A549 (cell line): ENCODE measurements at regions not wholly inside any gene's neighbourhood (a gene's known extent, or its start where the extent isn't known, plus 50 kb on each side); places are given as distances from the start of the nearest gene placed in this dataset.

ENCODE experiments used
- ATAC-seq, 2 experiments: fragments of 200-7000 bp in 1 of 2; fragments of >200 bp in 1 of 2; cut with Nextera tagmentation in 1 of 2; cut with Tn5 transposase in 1 of 2; 3 replicates each; pipeline versions ENCODE4 v1.8.0 to v1.9.1; 2018 to 2020; ENCODE audit warnings: mild to moderate bottlenecking in 1 of 2, moderate library complexity in 1 of 2
- CTCF ChIA-PET: fragments of 300-600 bp; sonication (Branson Sonifier 250); formaldehyde crosslinking; extraction: SDS; loops from one replicate; lab custom pipeline; 2021; ENCODE audit warnings: antibody characterized with exemption, inconsistent platforms; lab: Yijun Ruan, JAX
- POLR2A ChIA-PET: fragments of 350-600 bp; formaldehyde crosslinking; extraction: SDS; loops from one replicate; lab custom pipeline; 2021; ENCODE audit warnings: antibody characterized with exemption, inconsistent platforms; lab: Yijun Ruan, JAX
- DNase-seq, 2 experiments: peaks; one replicate each; pipeline versions ENCODE4 v3.0.0 to v3.0.0-alpha.2; 2011 to 2016; ENCODE audit warnings: low read depth in 1 of 2, low spot score in 1 of 2
- FAIRE-seq: peaks from 2 replicates; lab custom pipeline; 2011; peaks lifted over from hg19 to GRCh38; lab: Jason Lieb, UNC
- H3K27ac ChIP-seq, 2 experiments: fragments of >200 bp; sonication (Bioruptor Twin); formaldehyde crosslinking; 3 replicates each; pipeline ENCODE4 v1.5.1; 2016 to 2017
- H3K4me1 ChIP-seq: fragments of >200 bp; sonication (Bioruptor Twin); formaldehyde crosslinking; 3 replicates; pipeline ENCODE4 v1.6.1; 2016
- H3K4me2 ChIP-seq: fragments of >200 bp; sonication (Bioruptor Twin); formaldehyde crosslinking; 3 replicates; pipeline ENCODE4 v1.6.1; 2016
- H3K4me3 ChIP-seq: fragments of >200 bp; sonication (Bioruptor Twin); formaldehyde crosslinking; 3 replicates; pipeline ENCODE4 v1.5.1; 2016
- H3K9me3 ChIP-seq: fragments of >200 bp; sonication (Bioruptor Twin); formaldehyde crosslinking; 3 replicates; pipeline ENCODE4 v1.6.1; 2016
- CBX8 ChIP-seq: fragments of 200-600 bp; sonication (generic); IDR thresholded peaks from 2 replicates; pipeline ENCODE4 v1.6.1; 2016
- EHF ChIP-seq: fragments of 250-450 bp; sonication (Bioruptor Pico); IDR thresholded peaks from 2 replicates; pipeline ENCODE4 v1.5.0; 2020; ENCODE audit warnings: mild to moderate bottlenecking
- ELK1 ChIP-seq: fragments of 150-350 bp; IDR thresholded peaks from 2 replicates; pipeline ENCODE4 v1.6.1; 2014; ENCODE audit warnings: low read depth, mild to moderate bottlenecking, low read length
- HMGXB4 ChIP-seq: fragments of 250-450 bp; sonication (Bioruptor Pico); IDR thresholded peaks from 2 replicates; pipeline ENCODE4 v1.5.0; 2021; ENCODE audit warnings: mild to moderate bottlenecking, moderate library complexity, borderline replicate concordance
- HOXA7 ChIP-seq: fragments of 250-450 bp; sonication (Bioruptor Pico); IDR thresholded peaks from 2 replicates; pipeline ENCODE4 v1.5.0; 2020; ENCODE audit warnings: mild to moderate bottlenecking, moderate library complexity
- JUN ChIP-seq, 2 experiments: fragments of >200 bp; sonication (Bioruptor Twin); formaldehyde crosslinking; IDR thresholded peaks; 2 replicates in 1 of 2; 3 replicates in 1 of 2; pipeline ENCODE4 v1.6.1; 2016 to 2017
- KDM1A ChIP-seq: fragments of 200-600 bp; sonication (generic); IDR thresholded peaks from 2 replicates; pipeline ENCODE4 v1.6.1; 2016; ENCODE audit warnings: low read depth, mild to moderate bottlenecking
- MAFK ChIP-seq: fragments of 450-650 bp; IDR thresholded peaks from 2 replicates; pipeline ENCODE4 v1.6.1; 2014; ENCODE audit not compliant: partially characterized antibody
- MAZ ChIP-seq: fragments of 150-350 bp; IDR thresholded peaks from 2 replicates; pipeline ENCODE4 v1.6.1; 2014; ENCODE audit warnings: antibody characterized with exemption, low read depth, low read length, borderline replicate concordance
- NR3C1 ChIP-seq: fragments of >200 bp; sonication (Bioruptor Twin); formaldehyde crosslinking; IDR thresholded peaks from 3 replicates; pipeline ENCODE4 v1.6.1; 2017
- POLR2A ChIP-seq: IDR thresholded peaks from 2 replicates; pipeline ENCODE4 v1.6.1; 2012; ENCODE audit warnings: mild to moderate bottlenecking, low read length
- POLR2AphosphoS2 ChIP-seq: conservative IDR thresholded peaks from 2 replicates; pipeline ENCODE4 v1.6.1; 2012; ENCODE audit warnings: low read length, improper control_type of control experiment, inconsistent platforms
- RNF2 ChIP-seq: fragments of 200-600 bp; sonication (generic); IDR thresholded peaks from 2 replicates; pipeline ENCODE4 v1.6.1; 2016; ENCODE audit warnings: low read depth, mild to moderate bottlenecking, antibody characterized with exemption, moderate library complexity, borderline replicate concordance
- TFCP2L1 ChIP-seq: fragments of 250-450 bp; sonication (Bioruptor Pico); IDR thresholded peaks from 2 replicates; pipeline ENCODE4 v1.5.0; 2021; ENCODE audit warnings: mild to moderate bottlenecking
- WGBS: methylation state at CpG from one replicate; pipeline ENCODE4 v1.1.6; 2017; ENCODE audit errors: missing lambda C conversion rate; 5-methylcytosine and 5-hydroxymethylcytosine counted together
- TF ChIP-seq, protein P1 (sequence below): fragments of 250-450 bp; sonication (Bioruptor Pico); IDR thresholded peaks from 2 replicates; pipeline ENCODE4 v1.5.0; 2020; ENCODE audit warnings: low read depth, mild to moderate bottlenecking, moderate library complexity
- TF ChIP-seq, protein P2 (sequence below): fragments of >200 bp; sonication (Bioruptor Twin); formaldehyde crosslinking; IDR thresholded peaks from 2 replicates; pipeline ENCODE4 v1.6.1; 2016
- TF ChIP-seq, protein P3 (sequence below): fragments of 200-600 bp; sonication (generic); IDR thresholded peaks from 2 replicates; pipeline ENCODE4 v1.6.1; 2016; ENCODE audit warnings: antibody characterized with exemption, mild to moderate bottlenecking, moderate library complexity

DNA sequence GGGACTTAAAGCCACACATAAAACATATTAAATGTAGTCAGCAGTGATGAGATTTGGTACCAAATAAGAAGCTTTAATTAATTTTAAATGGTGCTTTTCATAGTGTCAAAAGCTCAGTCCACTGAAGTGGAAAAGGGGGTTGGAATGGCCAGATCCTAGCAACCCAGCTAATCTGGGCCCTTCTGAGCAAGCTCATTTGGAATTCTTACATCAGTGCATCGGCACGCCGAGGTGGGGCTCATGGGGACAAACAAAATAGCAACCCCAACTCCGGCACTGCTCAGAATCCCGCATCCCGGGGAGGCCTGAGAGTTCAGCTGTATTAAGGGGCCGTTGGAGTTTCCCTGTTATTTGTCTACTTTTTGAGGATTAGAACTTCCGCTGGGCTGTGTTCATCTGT is 526.4 kb downstream of the SOX2 start:
- no peak overlapping the region for H3K27ac ChIP-seq
- no peaks in the 10 kb centered on the region for H3K9me3 ChIP-seq
- TF ChIP-seq, protein P1, sequence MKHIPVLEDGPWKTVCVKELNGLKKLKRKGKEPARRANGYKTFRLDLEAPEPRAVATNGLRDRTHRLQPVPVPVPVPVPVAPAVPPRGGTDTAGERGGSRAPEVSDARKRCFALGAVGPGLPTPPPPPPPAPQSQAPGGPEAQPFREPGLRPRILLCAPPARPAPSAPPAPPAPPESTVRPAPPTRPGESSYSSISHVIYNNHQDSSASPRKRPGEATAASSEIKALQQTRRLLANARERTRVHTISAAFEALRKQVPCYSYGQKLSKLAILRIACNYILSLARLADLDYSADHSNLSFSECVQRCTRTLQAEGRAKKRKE (CRISPR knock-in tag) = no peak
- TF ChIP-seq CBX8 (no peak), POLR2AphosphoS2 (no peak), EHF (CRISPR knock-in tag) (no peak), MAFK (no peak)
- TF ChIP-seq, all 56 proteins: peak for 0
- no peak overlapping the region for H3K4me3 ChIP-seq
- ChIA-PET POLR2A (no interaction called here), CTCF (interaction anchor here (0.8 kb wide), 1 partner anchor 536 kb away, joined by 3 read pairs; no protein-coding TSS in a partner anchor)
- peaks cover 12% of the 10 kb centered on the region; the same call in 1 of the 3 replicates for H3K4me1 ChIP-seq
- WGBS = 70% methylated on average over 2 of the region's 8 CpGs
- no peak for FAIRE-seq
- ATAC-seq = no peak
- DNase-seq = no peak
- H3K4me2 ChIP-seq = no peak overlapping the region

GRCh38 chr3:182239316-182239715 is 527.6 kb downstream of the SOX2 start:
- DNase-seq (no peak), FAIRE-seq (no peak), ATAC-seq (no peak)
- ChIA-PET POLR2A (no interaction called here), CTCF (interaction anchor here (0.5 kb wide), 1 partner anchor 530 kb away, joined by 3 read pairs; no protein-coding TSS in a partner anchor)
- Histone ChIP-seq H3K4me1 (peaks cover 7% of the 10 kb centered on the region; the same call in 1 of the 3 replicates), H3K27ac (no peak overlapping the region), H3K4me2 (no peak overlapping the region), H3K9me3 (no peaks in the 10 kb centered on the region), H3K4me3 (no peak overlapping the region)
- TF ChIP-seq MAZ = no peak
- TF ChIP-seq EHF (CRISPR knock-in tag) = no peak
- TF ChIP-seq ELK1 = no peak
- TF ChIP-seq HMGXB4 (CRISPR knock-in tag) = no peak
- TF ChIP-seq, protein P2, sequence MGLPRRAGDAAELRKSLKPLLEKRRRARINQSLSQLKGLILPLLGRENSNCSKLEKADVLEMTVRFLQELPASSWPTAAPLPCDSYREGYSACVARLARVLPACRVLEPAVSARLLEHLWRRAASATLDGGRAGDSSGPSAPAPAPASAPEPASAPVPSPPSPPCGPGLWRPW = no peak
- TF ChIP-seq RNF2 = no peak
- no peak for TF ChIP-seq NR3C1
- TF ChIP-seq, protein P3, sequence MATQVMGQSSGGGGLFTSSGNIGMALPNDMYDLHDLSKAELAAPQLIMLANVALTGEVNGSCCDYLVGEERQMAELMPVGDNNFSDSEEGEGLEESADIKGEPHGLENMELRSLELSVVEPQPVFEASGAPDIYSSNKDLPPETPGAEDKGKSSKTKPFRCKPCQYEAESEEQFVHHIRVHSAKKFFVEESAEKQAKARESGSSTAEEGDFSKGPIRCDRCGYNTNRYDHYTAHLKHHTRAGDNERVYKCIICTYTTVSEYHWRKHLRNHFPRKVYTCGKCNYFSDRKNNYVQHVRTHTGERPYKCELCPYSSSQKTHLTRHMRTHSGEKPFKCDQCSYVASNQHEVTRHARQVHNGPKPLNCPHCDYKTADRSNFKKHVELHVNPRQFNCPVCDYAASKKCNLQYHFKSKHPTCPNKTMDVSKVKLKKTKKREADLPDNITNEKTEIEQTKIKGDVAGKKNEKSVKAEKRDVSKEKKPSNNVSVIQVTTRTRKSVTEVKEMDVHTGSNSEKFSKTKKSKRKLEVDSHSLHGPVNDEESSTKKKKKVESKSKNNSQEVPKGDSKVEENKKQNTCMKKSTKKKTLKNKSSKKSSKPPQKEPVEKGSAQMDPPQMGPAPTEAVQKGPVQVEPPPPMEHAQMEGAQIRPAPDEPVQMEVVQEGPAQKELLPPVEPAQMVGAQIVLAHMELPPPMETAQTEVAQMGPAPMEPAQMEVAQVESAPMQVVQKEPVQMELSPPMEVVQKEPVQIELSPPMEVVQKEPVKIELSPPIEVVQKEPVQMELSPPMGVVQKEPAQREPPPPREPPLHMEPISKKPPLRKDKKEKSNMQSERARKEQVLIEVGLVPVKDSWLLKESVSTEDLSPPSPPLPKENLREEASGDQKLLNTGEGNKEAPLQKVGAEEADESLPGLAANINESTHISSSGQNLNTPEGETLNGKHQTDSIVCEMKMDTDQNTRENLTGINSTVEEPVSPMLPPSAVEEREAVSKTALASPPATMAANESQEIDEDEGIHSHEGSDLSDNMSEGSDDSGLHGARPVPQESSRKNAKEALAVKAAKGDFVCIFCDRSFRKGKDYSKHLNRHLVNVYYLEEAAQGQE = no peak
- no peak for TF ChIP-seq JUN (IDR thresholded peaks at IDR 0.05)
- no peak for TF ChIP-seq TFCP2L1
- TF ChIP-seq POLR2A = no peak
- TF ChIP-seq KDM1A = no peak
- TF ChIP-seq HOXA7 (CRISPR knock-in tag) = no peak
- 86% methylated on average over 2 of the region's 2 CpGs for WGBS
